HepG2 (cell line): ENCODE measurements at regions not wholly inside any gene's neighbourhood (a gene's known extent, or its start where the extent isn't known, plus 50 kb on each side); places are given as distances from the start of the nearest gene placed in this dataset.
"Not testable (repeated sequence)": the region's sequence is repeated elsewhere in the genome, so short reads cannot be mapped to it uniquely, and the experiment has no call there.

Source experiments
- BCL6 ChIP-seq: IDR thresholded peaks from 2 replicates; pipeline ENCODE4 v1.6.1; 2016; ENCODE audit warnings: missing genetic modification reagents, missing compliant biosample characterization
- CREM ChIP-seq, 2 experiments: sonication (generic) in 1 of 2; formaldehyde crosslinking in 1 of 2; IDR thresholded peaks; 2 replicates each; pipeline versions ENCODE4 v1.4.0 to v1.6.1; 2016 to 2020; ENCODE audit warnings: antibody characterized with exemption in 1 of 2, mild to moderate bottlenecking in 1 of 2, missing genetic modification reagents in 1 of 2
- ELF3 ChIP-seq: IDR thresholded peaks from 2 replicates; pipeline ENCODE4 v1.6.1; 2016; ENCODE audit warnings: missing genetic modification reagents, missing compliant biosample characterization
- EP300 ChIP-seq, 3 experiments: sonication (generic) in 1 of 3; formaldehyde crosslinking in 1 of 3; IDR thresholded peaks; 2 replicates each; pipeline versions ENCODE4 v1.5.1 to v1.6.1; 2011 to 2020; ENCODE audit warnings: low read depth in 2 of 3, low read length in 2 of 3, borderline replicate concordance in 1 of 3, improper control_type of control experiment in 1 of 3, mild to moderate bottlenecking in 1 of 3, missing genetic modification reagents in 1 of 3, moderate library complexity in 1 of 3
- FOXA1 ChIP-seq, 2 experiments: fragments of 450-650 bp in 1 of 2; sonication (generic) in 1 of 2; formaldehyde crosslinking in 1 of 2; IDR thresholded peaks; 2 replicates each; pipeline versions ENCODE4 v1.4.0 to v1.6.1; 2016 to 2020; ENCODE audit warnings: missing genetic modification reagents in 1 of 2
- FOXA3 ChIP-seq: IDR thresholded peaks from 2 replicates; pipeline ENCODE4 v1.6.1; 2016; ENCODE audit warnings: missing genetic modification reagents, missing compliant biosample characterization
- FOXJ3 ChIP-seq: sonication (generic); formaldehyde crosslinking; IDR thresholded peaks from 2 replicates; pipeline ENCODE4 v1.4.0; 2020; ENCODE audit warnings: missing genetic modification reagents, mild to moderate bottlenecking, borderline replicate concordance
- FOXK2 ChIP-seq: fragments of 450-650 bp; IDR thresholded peaks from 2 replicates; pipeline ENCODE4 v1.6.1; 2016
- FOXP1 ChIP-seq, 2 experiments: fragments of 450-650 bp in 1 of 2; IDR thresholded peaks; 2 replicates each; pipeline ENCODE4 v1.6.1; 2017 to 2018; ENCODE audit warnings: antibody characterized with exemption in 1 of 2
- ISL2 ChIP-seq: sonication (generic); formaldehyde crosslinking; IDR thresholded peaks from 2 replicates; pipeline ENCODE4 v1.5.0; 2020; ENCODE audit warnings: missing genetic modification reagents
- KAT8 ChIP-seq: IDR thresholded peaks from 2 replicates; pipeline ENCODE4 v1.6.1; 2016; ENCODE audit warnings: missing genetic modification reagents, missing compliant biosample characterization
- MED1 ChIP-seq: sonication (generic); formaldehyde crosslinking; IDR thresholded peaks from 2 replicates; pipeline ENCODE4 v1.4.0; 2020; ENCODE audit warnings: missing genetic modification reagents
- NFIC ChIP-seq: IDR thresholded peaks from 2 replicates; pipeline ENCODE4 v1.6.1; 2012; ENCODE audit warnings: mild to moderate bottlenecking, low read length, inconsistent platforms
- NR2F1 ChIP-seq, 2 experiments: fragments of 450-650 bp in 1 of 2; formaldehyde crosslinking in 1 of 2; IDR thresholded peaks; 2 replicates each; pipeline versions ENCODE4 v1.5.0 to v1.6.1; 2016 to 2020; ENCODE audit warnings: mild to moderate bottlenecking in 1 of 2, missing compliant biosample characterization in 1 of 2, missing genetic modification reagents in 1 of 2, moderate library complexity in 1 of 2
- PITX1 ChIP-seq: sonication (generic); formaldehyde crosslinking; IDR thresholded peaks from 2 replicates; pipeline ENCODE4 v1.5.1; 2020; ENCODE audit warnings: mild to moderate bottlenecking, missing genetic modification reagents
- RARA ChIP-seq: IDR thresholded peaks from 2 replicates; pipeline ENCODE4 v1.6.1; 2016; ENCODE audit warnings: missing genetic modification reagents, missing compliant biosample characterization
- SALL1 ChIP-seq: sonication (generic); formaldehyde crosslinking; IDR thresholded peaks from 2 replicates; pipeline ENCODE4 v1.8.0; 2022; ENCODE audit warnings: mild to moderate bottlenecking, missing genetic modification reagents
- SAP130 ChIP-seq: IDR thresholded peaks from 2 replicates; pipeline ENCODE4 v1.6.1; 2016; ENCODE audit warnings: low read depth
- SOX5 ChIP-seq: IDR thresholded peaks from 2 replicates; pipeline ENCODE4 v1.6.1; 2016; ENCODE audit warnings: borderline replicate concordance
- ZBTB3 ChIP-seq: sonication (generic); formaldehyde crosslinking; IDR thresholded peaks from 2 replicates; pipeline ENCODE4 v1.4.0; 2020; ENCODE audit warnings: low read depth, mild to moderate bottlenecking, moderate library complexity, missing genetic modification reagents, borderline replicate concordance
- TF ChIP-seq, protein P1 (sequence below): sonication (generic); formaldehyde crosslinking; IDR thresholded peaks from 2 replicates; pipeline ENCODE4 v1.4.0; 2020; ENCODE audit warnings: mild to moderate bottlenecking, missing genetic modification reagents, borderline replicate concordance

GRCh38 chr7:66438703-66439405, 189.8 kb upstream of the KCTD7 start (continued):
- TF ChIP-seq NFIC (peak; percentile 64; the same call in 1 of the 2 replicates), EP300 (IDR thresholded peaks at IDR 0.05; ENCODE audit: low read depth in 2 of 2, low read length in 2 of 2) (peak in 1 of 2 experiments; percentile 63; a peak in 2 of 4 replicates), PITX1 (CRISPR knock-in tag) (0 out of 2 replicates have a peak, but pooled peaks have one; percentile 34), SAP130 (CRISPR knock-in tag) (peak; percentile 61; the same call in 1 of the 2 replicates), BCL6 (peak; percentile 51), ELF3 (peak; percentile 41; the same call in 1 of the 2 replicates), SOX5 (peak; percentile 81), FOXP1 (CRISPR knock-in tag; IDR thresholded peaks at IDR 0.05) (peak; percentile 73), KAT8 (CRISPR knock-in tag) (peak; percentile 61), ZBTB3 (CRISPR knock-in tag) (0 out of 2 replicates have a peak, but pooled peaks have one; percentile 11), FOXA3 (peak; percentile 87), ISL2 (CRISPR knock-in tag) (peak; percentile 85), FOXJ3 (CRISPR knock-in tag) (peak; percentile 70; the same call in 1 of the 2 replicates), MED1 (CRISPR knock-in tag) (peak; percentile 89), FOXA1 (IDR thresholded peaks at IDR 0.05) (peak; percentile 40; the same call in 1 of the 2 replicates), FOXA1 (CRISPR knock-in tag; IDR thresholded peaks at IDR 0.05) (peak; percentile 44), FOXK2 (0 out of 2 replicates have a peak, but pooled peaks have one; percentile 13), SALL1 (CRISPR knock-in tag) (peak; percentile 45; the same call in 1 of the 2 replicates), CREM (IDR thresholded peaks at IDR 0.05) (peak; percentile 39; the same call in 1 of the 2 replicates), RARA (CRISPR knock-in tag) (peak; percentile 70), NR2F1 (CRISPR knock-in tag; IDR thresholded peaks at IDR 0.05) (peak; percentile 67 to 80; a peak in 3 of 4 replicates)
- TF ChIP-seq EP300 (CRISPR knock-in tag; IDR thresholded peaks at IDR 0.05; ENCODE audit: borderline replicate concordance); FOXP1 (IDR thresholded peaks at IDR 0.05); CREM (CRISPR knock-in tag; IDR thresholded peaks at IDR 0.05): not testable (repeated sequence)
- TF ChIP-seq, protein P1, sequence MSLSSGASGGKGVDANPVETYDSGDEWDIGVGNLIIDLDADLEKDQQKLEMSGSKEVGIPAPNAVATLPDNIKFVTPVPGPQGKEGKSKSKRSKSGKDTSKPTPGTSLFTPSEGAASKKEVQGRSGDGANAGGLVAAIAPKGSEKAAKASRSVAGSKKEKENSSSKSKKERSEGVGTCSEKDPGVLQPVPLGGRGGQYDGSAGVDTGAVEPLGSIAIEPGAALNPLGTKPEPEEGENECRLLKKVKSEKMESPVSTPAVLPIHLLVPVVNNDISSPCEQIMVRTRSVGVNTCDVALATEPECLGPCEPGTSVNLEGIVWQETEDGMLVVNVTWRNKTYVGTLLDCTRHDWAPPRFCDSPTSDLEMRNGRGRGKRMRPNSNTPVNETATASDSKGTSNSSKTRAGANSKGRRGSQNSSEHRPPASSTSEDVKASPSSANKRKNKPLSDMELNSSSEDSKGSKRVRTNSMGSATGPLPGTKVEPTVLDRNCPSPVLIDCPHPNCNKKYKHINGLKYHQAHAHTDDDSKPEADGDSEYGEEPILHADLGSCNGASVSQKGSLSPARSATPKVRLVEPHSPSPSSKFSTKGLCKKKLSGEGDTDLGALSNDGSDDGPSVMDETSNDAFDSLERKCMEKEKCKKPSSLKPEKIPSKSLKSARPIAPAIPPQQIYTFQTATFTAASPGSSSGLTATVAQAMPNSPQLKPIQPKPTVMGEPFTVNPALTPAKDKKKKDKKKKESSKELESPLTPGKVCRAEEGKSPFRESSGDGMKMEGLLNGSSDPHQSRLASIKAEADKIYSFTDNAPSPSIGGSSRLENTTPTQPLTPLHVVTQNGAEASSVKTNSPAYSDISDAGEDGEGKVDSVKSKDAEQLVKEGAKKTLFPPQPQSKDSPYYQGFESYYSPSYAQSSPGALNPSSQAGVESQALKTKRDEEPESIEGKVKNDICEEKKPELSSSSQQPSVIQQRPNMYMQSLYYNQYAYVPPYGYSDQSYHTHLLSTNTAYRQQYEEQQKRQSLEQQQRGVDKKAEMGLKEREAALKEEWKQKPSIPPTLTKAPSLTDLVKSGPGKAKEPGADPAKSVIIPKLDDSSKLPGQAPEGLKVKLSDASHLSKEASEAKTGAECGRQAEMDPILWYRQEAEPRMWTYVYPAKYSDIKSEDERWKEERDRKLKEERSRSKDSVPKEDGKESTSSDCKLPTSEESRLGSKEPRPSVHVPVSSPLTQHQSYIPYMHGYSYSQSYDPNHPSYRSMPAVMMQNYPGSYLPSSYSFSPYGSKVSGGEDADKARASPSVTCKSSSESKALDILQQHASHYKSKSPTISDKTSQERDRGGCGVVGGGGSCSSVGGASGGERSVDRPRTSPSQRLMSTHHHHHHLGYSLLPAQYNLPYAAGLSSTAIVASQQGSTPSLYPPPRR (CRISPR knock-in tag): 0 out of 2 replicates have a peak, but pooled peaks have one; percentile 40
